GM06990 (cell line): ENCODE measurements at regions not wholly inside any gene's neighbourhood (a gene's known extent, or its start where the extent isn't known, plus 50 kb on each side); places are given as distances from the start of the nearest gene placed in this dataset.
"Not testable (repeated sequence)": the region's sequence is repeated elsewhere in the genome, so short reads cannot be mapped to it uniquely, and the experiment has no call there.

ENCODE experiments used
- DNase-seq: peaks from one replicate; pipeline ENCODE4 v3.0.0-alpha.2; 2011; ENCODE audit not compliant: insufficient read length; ENCODE audit errors: extremely low read depth
- H3K27me3 ChIP-seq: replicated peaks from 2 replicates; pipeline ENCODE4 v1.6.0; 2011; ENCODE audit warnings: low read length; ENCODE audit not compliant: control insufficient read depth, insufficient read depth
- H3K36me3 ChIP-seq: 2 replicates; pipeline ENCODE4 v1.5.1; 2011; ENCODE audit warnings: low read length; ENCODE audit not compliant: control insufficient read depth, insufficient read depth
- H3K4me3 ChIP-seq: replicated peaks from 2 replicates; pipeline ENCODE4 v1.5.1; 2011; ENCODE audit warnings: low read depth, mild to moderate bottlenecking, control low read depth, low read length
- TF ChIP-seq, protein P1 (sequence below): IDR thresholded peaks from 2 replicates; pipeline ENCODE4 v1.5.1; 2011; ENCODE audit warnings: low read length, control low read depth, mild to moderate bottlenecking, inconsistent platforms; ENCODE audit not compliant: insufficient read depth, poor library complexity, severe bottlenecking

DNA sequence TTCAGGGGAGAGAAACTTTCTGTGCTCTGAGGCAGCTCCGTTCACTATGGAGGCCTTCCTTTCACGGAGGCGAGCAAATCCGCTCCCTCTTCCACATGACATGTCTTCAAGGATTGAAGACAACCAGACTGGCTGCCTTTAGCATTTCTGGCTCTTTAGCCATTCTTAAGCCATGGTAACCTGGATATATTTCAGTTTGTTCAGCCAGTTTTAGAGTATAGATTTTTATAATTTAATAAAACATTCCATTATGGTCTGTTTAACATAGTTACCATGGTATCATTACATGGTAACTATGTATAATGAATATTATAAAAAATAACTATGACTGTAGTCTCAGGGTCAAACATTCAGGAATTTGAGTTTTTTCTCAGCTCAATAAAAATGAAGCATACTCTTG is 54.2 kb upstream of the NFIA start:
- Histone ChIP-seq H3K36me3 (no peaks in the 10 kb centered on the region), H3K4me3 (no peak overlapping the region), H3K27me3 (no peaks in the 10 kb centered on the region)
- no peak for DNase-seq
- TF ChIP-seq, protein P1, sequence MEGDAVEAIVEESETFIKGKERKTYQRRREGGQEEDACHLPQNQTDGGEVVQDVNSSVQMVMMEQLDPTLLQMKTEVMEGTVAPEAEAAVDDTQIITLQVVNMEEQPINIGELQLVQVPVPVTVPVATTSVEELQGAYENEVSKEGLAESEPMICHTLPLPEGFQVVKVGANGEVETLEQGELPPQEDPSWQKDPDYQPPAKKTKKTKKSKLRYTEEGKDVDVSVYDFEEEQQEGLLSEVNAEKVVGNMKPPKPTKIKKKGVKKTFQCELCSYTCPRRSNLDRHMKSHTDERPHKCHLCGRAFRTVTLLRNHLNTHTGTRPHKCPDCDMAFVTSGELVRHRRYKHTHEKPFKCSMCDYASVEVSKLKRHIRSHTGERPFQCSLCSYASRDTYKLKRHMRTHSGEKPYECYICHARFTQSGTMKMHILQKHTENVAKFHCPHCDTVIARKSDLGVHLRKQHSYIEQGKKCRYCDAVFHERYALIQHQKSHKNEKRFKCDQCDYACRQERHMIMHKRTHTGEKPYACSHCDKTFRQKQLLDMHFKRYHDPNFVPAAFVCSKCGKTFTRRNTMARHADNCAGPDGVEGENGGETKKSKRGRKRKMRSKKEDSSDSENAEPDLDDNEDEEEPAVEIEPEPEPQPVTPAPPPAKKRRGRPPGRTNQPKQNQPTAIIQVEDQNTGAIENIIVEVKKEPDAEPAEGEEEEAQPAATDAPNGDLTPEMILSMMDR, result no peak

DNA sequence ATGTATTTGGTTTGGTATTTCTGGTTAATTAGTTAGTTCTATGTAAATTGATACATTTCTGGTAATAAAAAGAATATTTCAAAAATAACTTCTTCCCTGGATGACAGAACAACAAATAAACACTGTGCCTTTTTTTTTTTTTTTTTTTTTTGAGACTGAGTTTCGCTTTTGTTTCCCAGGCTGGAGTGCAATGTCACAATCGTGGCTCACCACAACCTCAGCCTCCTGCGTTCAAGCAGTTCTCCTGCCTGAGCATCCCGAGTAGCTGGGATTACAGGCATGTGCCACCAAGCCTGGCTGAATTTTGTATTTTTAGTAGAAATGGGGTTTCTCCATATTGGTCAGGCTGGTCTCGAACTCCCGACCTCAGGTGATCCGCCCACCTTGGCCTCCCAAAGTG is 64.3 kb upstream of the NFIA start:
- H3K36me3 ChIP-seq, DNase-seq, H3K4me3 ChIP-seq, H3K27me3 ChIP-seq: not testable (repeated sequence)

DNA sequence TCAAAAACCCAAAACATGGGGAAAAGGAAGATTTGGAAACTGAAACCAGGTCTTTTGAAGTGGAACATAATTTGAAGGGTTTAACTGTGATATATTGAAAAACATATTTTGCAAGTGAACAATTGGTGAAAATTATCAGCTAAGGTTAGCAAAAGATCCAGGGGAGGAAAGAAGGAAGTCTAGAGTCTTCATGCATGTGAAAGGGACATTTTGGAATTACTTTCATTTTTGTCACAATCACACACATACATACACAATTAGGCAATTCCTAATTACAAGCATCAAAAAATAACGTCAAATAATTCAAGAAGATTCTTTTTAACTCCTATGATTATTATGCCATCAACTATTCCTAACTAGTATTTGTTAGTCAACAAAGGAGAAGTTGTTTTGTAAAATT is 64.7 kb upstream of the NFIA start:
- no peaks in the 10 kb centered on the region for H3K27me3 ChIP-seq
- no peaks in the 10 kb centered on the region for H3K36me3 ChIP-seq
- H3K4me3 ChIP-seq, result no peak overlapping the region
- no peak for DNase-seq
- TF ChIP-seq, protein P1, result no peak

DNA sequence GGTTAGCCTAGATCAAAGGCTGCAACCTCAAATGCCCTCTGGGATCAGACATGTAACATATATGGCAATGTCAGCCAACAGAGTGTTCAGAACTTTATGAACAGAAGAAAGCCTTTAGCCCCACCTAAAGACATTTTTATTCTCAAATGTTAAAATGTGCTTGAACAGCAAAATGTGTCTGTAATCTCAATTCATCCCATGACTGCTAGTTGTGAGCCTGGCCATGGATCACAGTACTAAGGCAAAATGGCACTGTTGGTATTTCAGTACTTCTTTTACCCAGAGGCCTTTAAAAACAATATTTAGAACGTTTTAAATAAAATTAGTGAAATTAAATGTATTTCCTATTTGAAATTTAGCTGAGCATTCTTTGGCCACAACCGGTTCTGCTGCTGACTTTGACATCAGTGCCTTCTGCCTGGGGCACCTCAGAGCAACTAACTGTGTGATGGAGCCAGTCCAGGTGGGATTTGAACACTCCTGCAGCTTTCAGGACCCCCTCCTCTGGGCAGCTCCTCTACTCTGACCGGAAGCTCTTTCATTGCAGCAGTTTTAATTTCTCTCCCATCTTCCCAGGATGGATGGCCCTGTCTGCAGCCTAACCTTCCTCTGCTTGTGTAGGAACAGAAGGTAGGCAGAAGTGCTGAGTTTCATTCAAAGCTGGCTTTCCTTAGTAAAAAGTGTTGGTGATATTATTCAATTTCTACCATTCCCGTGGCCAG is 68.3 kb upstream of the NFIA start:
- no peaks in the 10 kb centered on the region for H3K36me3 ChIP-seq
- TF ChIP-seq, protein P1, result no peak
- H3K27me3 ChIP-seq, result no peaks in the 10 kb centered on the region
- DNase-seq, result no peak
- H3K4me3 ChIP-seq, result no peak overlapping the region

DNA sequence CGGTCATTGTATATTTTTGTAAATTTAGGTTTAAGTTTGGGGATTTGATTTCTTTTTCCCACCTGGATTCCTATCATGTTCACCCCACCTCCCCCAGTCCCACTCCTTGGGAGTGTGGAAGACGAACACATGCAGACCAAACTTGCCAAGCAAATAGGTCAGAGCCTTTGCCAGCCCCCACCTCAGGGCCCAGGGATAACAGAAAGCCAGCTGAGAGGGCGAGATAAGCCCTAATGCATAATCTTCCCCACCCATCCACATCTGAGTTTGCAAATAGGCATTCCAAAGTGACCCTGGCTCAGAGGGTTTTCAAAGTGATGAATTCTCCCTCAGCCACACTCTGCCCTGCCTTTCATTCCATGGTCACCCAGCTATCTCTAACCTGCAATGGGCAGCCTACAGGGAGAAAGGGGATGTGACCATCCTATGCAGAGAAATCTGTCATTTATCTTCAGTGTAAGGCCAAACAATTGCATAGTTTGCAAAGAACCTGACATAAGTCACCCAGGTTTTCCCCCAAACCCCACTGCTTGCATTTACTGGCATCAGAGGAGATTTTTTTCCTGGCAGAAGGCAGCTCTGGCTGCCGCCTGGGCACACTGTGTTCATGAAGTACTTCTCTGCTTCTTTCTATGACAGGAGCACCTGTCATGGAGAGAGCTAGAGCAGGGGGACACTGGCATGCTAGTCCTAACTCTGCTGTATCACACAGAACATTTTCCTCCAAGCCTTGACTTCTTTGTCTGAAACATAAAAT is 69.0 kb upstream of the NFIA start:
- no peak for DNase-seq
- TF ChIP-seq, protein P1, result no peak
- Histone ChIP-seq H3K36me3 (no peaks in the 10 kb centered on the region), H3K27me3 (no peaks in the 10 kb centered on the region), H3K4me3 (no peak overlapping the region)

DNA sequence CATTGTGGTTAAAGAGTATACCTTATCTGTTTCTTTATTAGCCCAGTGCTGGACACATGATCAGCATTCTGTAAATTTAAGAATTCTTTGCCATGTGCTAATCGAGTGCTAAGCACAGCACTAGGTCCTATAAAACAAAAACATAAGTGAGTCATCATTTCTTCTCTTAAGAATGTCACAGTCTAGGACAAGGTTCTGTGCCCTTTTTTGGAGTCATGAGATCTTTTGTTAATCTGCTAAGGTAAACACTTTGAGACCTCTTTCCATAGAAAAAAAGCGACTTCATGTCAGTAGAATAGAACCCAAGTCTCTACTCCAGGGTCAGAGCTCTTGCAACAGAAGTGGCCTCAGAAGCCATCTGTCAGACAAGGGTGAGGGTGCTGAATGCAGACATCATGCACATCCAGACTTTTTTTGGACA is 70.0 kb upstream of the NFIA start:
- no peaks in the 10 kb centered on the region for H3K36me3 ChIP-seq
- TF ChIP-seq, protein P1, result no peak
- no peak overlapping the region for H3K4me3 ChIP-seq
- H3K27me3 ChIP-seq, result no peaks in the 10 kb centered on the region
- DNase-seq, result no peak
